A549 (cell line): ENCODE measurements at regions not wholly inside any gene's neighbourhood (a gene's known extent, or its start where the extent isn't known, plus 50 kb on each side); places are given as distances from the start of the nearest gene placed in this dataset.

Experiments
- CBX2 ChIP-seq: fragments of 200-600 bp; sonication (generic); IDR thresholded peaks from 2 replicates; pipeline ENCODE4 v1.6.1; 2016; ENCODE audit warnings: low read depth, mild to moderate bottlenecking, borderline replicate concordance
- EP300 ChIP-seq, 2 experiments: fragments of >200 bp; sonication (Bioruptor Twin); formaldehyde crosslinking; IDR thresholded peaks; 2 replicates in 1 of 2; 3 replicates in 1 of 2; pipeline ENCODE4 v1.6.1; 2016 to 2017
- ESRRA ChIP-seq: fragments of 150-350 bp; IDR thresholded peaks from 2 replicates; pipeline ENCODE4 v1.6.1; 2014; ENCODE audit warnings: mild to moderate bottlenecking, low read length, borderline replicate concordance
- NPAS2 ChIP-seq: fragments of 250-450 bp; sonication (Bioruptor Pico); IDR thresholded peaks from 2 replicates; pipeline ENCODE4 v1.8.0; 2022; ENCODE audit warnings: mild to moderate bottlenecking, moderate library complexity, borderline replicate concordance
- POLR2A ChIP-seq: IDR thresholded peaks from 2 replicates; pipeline ENCODE4 v1.6.1; 2012; ENCODE audit warnings: mild to moderate bottlenecking, low read length
- POLR2AphosphoS2 ChIP-seq: conservative IDR thresholded peaks from 2 replicates; pipeline ENCODE4 v1.6.1; 2012; ENCODE audit warnings: low read length, improper control_type of control experiment, inconsistent platforms
- RAD21 ChIP-seq, 2 experiments: fragments of >200 bp in 1 of 2; sonication (Bioruptor Twin) in 1 of 2; formaldehyde crosslinking in 1 of 2; IDR thresholded peaks in 1 of 2; conservative IDR thresholded peaks in 1 of 2; 2 replicates in 1 of 2; 3 replicates in 1 of 2; pipeline ENCODE4 v1.6.1; 2012 to 2018; ENCODE audit warnings: inconsistent platforms in 1 of 2
- SMC3 ChIP-seq: fragments of >200 bp; sonication (Bioruptor Twin); formaldehyde crosslinking; IDR thresholded peaks from 3 replicates; pipeline ENCODE4 v1.6.1; 2018; ENCODE audit warnings: inconsistent platforms
- TF ChIP-seq, protein P1 (sequence below): fragments of 150-350 bp; IDR thresholded peaks from 2 replicates; pipeline ENCODE4 v1.6.1; 2014; ENCODE audit warnings: low read depth, mild to moderate bottlenecking, low read length
- TF ChIP-seq, protein P2 (sequence below): fragments of 200-600 bp; sonication (generic); IDR thresholded peaks from 2 replicates; pipeline ENCODE4 v1.6.1; 2016; ENCODE audit warnings: antibody characterized with exemption, mild to moderate bottlenecking, moderate library complexity
- TF ChIP-seq, protein P3 (sequence below): fragments of >200 bp; sonication (Bioruptor Twin); formaldehyde crosslinking; IDR thresholded peaks from 3 replicates; pipeline ENCODE4 v1.5.1; 2016
- TF ChIP-seq, protein P4 (sequence below): IDR thresholded peaks from 2 replicates; pipeline ENCODE4 v1.6.1; 2012

DNA sequence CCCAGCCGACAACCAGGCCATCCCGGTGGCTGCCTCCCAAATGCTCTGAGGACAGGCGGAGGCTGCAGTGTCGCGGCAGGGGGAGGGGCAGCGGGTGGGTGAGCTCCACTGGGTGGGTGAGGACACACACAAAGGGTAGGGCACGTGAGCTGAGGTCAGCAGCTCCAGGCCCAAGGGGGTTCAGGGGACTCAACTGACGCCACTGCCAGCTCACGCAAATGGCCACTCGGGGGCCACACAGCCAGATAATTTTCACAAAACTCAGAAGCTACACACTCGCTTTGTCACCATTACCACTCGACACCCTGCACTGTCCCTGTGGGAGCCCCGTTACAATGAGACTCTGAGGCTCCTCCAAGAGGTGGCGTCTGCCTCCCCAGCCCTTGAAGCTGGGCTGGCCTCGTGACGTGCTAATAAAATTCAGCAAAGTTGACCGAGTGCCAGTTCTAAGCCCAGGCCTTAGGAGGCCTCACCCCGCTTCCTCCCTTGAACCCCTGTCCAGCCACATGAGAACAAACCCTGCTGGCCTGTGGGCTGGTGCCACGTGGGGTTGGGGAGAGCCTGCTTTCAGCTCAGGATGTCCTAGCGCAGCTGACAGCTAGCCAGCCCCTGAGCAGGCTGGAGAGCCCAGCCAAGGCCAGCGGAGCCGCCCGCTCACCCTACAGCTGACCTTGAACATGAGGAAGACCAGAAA lies 56.9 kb downstream of the RMI2 start:
- TF ChIP-seq EP300 (IDR thresholded peaks at IDR 0.05): no peak
- TF ChIP-seq, protein P1, sequence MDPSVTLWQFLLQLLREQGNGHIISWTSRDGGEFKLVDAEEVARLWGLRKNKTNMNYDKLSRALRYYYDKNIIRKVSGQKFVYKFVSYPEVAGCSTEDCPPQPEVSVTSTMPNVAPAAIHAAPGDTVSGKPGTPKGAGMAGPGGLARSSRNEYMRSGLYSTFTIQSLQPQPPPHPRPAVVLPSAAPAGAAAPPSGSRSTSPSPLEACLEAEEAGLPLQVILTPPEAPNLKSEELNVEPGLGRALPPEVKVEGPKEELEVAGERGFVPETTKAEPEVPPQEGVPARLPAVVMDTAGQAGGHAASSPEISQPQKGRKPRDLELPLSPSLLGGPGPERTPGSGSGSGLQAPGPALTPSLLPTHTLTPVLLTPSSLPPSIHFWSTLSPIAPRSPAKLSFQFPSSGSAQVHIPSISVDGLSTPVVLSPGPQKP: no peak
- TF ChIP-seq POLR2A: no peak
- TF ChIP-seq, protein P2, sequence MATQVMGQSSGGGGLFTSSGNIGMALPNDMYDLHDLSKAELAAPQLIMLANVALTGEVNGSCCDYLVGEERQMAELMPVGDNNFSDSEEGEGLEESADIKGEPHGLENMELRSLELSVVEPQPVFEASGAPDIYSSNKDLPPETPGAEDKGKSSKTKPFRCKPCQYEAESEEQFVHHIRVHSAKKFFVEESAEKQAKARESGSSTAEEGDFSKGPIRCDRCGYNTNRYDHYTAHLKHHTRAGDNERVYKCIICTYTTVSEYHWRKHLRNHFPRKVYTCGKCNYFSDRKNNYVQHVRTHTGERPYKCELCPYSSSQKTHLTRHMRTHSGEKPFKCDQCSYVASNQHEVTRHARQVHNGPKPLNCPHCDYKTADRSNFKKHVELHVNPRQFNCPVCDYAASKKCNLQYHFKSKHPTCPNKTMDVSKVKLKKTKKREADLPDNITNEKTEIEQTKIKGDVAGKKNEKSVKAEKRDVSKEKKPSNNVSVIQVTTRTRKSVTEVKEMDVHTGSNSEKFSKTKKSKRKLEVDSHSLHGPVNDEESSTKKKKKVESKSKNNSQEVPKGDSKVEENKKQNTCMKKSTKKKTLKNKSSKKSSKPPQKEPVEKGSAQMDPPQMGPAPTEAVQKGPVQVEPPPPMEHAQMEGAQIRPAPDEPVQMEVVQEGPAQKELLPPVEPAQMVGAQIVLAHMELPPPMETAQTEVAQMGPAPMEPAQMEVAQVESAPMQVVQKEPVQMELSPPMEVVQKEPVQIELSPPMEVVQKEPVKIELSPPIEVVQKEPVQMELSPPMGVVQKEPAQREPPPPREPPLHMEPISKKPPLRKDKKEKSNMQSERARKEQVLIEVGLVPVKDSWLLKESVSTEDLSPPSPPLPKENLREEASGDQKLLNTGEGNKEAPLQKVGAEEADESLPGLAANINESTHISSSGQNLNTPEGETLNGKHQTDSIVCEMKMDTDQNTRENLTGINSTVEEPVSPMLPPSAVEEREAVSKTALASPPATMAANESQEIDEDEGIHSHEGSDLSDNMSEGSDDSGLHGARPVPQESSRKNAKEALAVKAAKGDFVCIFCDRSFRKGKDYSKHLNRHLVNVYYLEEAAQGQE: no peak
- TF ChIP-seq ESRRA: no peak
- no peak for TF ChIP-seq POLR2AphosphoS2
- TF ChIP-seq SMC3: no peak
- TF ChIP-seq, protein P3, sequence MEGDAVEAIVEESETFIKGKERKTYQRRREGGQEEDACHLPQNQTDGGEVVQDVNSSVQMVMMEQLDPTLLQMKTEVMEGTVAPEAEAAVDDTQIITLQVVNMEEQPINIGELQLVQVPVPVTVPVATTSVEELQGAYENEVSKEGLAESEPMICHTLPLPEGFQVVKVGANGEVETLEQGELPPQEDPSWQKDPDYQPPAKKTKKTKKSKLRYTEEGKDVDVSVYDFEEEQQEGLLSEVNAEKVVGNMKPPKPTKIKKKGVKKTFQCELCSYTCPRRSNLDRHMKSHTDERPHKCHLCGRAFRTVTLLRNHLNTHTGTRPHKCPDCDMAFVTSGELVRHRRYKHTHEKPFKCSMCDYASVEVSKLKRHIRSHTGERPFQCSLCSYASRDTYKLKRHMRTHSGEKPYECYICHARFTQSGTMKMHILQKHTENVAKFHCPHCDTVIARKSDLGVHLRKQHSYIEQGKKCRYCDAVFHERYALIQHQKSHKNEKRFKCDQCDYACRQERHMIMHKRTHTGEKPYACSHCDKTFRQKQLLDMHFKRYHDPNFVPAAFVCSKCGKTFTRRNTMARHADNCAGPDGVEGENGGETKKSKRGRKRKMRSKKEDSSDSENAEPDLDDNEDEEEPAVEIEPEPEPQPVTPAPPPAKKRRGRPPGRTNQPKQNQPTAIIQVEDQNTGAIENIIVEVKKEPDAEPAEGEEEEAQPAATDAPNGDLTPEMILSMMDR: no peak
- no peak for TF ChIP-seq RAD21 (conservative IDR thresholded peaks at IDR 0.05 in 1 of 2, IDR thresholded peaks at IDR 0.05 in 1 of 2)
- TF ChIP-seq CBX2: no peak
- TF ChIP-seq, protein P4, sequence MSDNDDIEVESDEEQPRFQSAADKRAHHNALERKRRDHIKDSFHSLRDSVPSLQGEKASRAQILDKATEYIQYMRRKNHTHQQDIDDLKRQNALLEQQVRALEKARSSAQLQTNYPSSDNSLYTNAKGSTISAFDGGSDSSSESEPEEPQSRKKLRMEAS: no peak
- TF ChIP-seq NPAS2 (CRISPR knock-in tag): no peak
